H1 (cell line): ENCODE measurements at regions not wholly inside any gene's neighbourhood (a gene's known extent, or its start where the extent isn't known, plus 50 kb on each side); places are given as distances from the start of the nearest gene placed in this dataset.

Experiments
- ASH2L ChIP-seq: fragments of 200-600, 300-600 bp; sonication (generic); IDR thresholded peaks from one replicate; pipeline ENCODE4 v1.7.1; 2017; ENCODE audit warnings: low read length
- CHD7 ChIP-seq: fragments of 300-600 bp; sonication (generic); IDR thresholded peaks from 2 replicates; pipeline ENCODE4 v1.7.1; 2012; ENCODE audit warnings: low read length, moderate library complexity, mild to moderate bottlenecking, inconsistent platforms; ENCODE audit not compliant: insufficient replicate concordance
- GTF2F1 ChIP-seq: IDR thresholded peaks from 2 replicates; pipeline ENCODE4 v1.6.1; 2012; ENCODE audit warnings: low read depth, low read length, improper control_type of control experiment, borderline replicate concordance
- HDAC2 ChIP-seq, 2 experiments: fragments of 300-600 bp in 1 of 2; sonication (generic) in 1 of 2; IDR thresholded peaks; 2 replicates each; pipeline ENCODE4 v1.6.1; 2011 to 2012; ENCODE audit warnings: low read depth in 2 of 2, low read length in 2 of 2, mild to moderate bottlenecking in 2 of 2, moderate library complexity in 2 of 2, borderline replicate concordance in 1 of 2, inconsistent platforms in 1 of 2
- JUN ChIP-seq: IDR thresholded peaks from 2 replicates; pipeline ENCODE4 v1.6.1; 2011; ENCODE audit warnings: low read depth, mild to moderate bottlenecking, improper control_type of control experiment, low read length
- KDM4A ChIP-seq: IDR thresholded peaks from one replicate; pipeline ENCODE4 v1.7.1; 2012; ENCODE audit warnings: low read depth, mild to moderate bottlenecking, moderate library complexity, low read length, inconsistent platforms; ENCODE audit not compliant: severe bottlenecking
- NRF1 ChIP-seq: IDR thresholded peaks from 2 replicates; pipeline ENCODE4 v1.6.1; 2011; ENCODE audit warnings: mild to moderate bottlenecking, low read depth, low read length, improper control_type of control experiment
- POU5F1 ChIP-seq: IDR thresholded peaks from 2 replicates; pipeline ENCODE4 v1.6.1; 2011; ENCODE audit warnings: low read depth, mild to moderate bottlenecking, low read length, moderate library complexity
- RFX5 ChIP-seq: IDR thresholded peaks from 2 replicates; pipeline ENCODE4 v1.6.1; 2011; ENCODE audit warnings: low read depth, low read length, improper control_type of control experiment, borderline replicate concordance
- SUZ12 ChIP-seq: fragments of 200-600 bp; sonication (generic); IDR thresholded peaks from 2 replicates; pipeline ENCODE4 v1.6.1; 2012; ENCODE audit warnings: mild to moderate bottlenecking, inconsistent platforms, low read length, moderate library complexity, mixed read lengths
- TEAD4 ChIP-seq: IDR thresholded peaks from 2 replicates; pipeline ENCODE4 v1.6.1; 2012; ENCODE audit warnings: low read depth, low read length, inconsistent platforms, mixed read lengths

- TF ChIP-seq CHD7 (no peak), RFX5 (no peak), JUN (no peak), HDAC2 (IDR thresholded peaks at IDR 0.05; ENCODE audit: borderline replicate concordance in 1 of 2, low read depth in 2 of 2, low read length in 2 of 2) (no peak), ASH2L (no peak), SUZ12 (no peak), POU5F1 (no peak), NRF1 (no peak), GTF2F1 (no peak), TEAD4 (no peak), KDM4A (no peak)
Measured at GRCh38 chr3:159910991-159911663, 77.5 kb upstream of the IL12A start (continued).
